Kidney capillary endothelial cell (primary cell): ENCODE measurements at regions not wholly inside any gene's neighbourhood (a gene's known extent, or its start where the extent isn't known, plus 50 kb on each side); places are given as distances from the start of the nearest gene placed in this dataset.
"Not testable (repeated sequence)": the region's sequence is repeated elsewhere in the genome, so short reads cannot be mapped to it uniquely, and the experiment has no call there.

Experiments
- DNase-seq: peaks from one replicate; pipeline ENCODE4 v3.0.0-alpha.2; 2018; ENCODE audit warnings: low spot score

GRCh38 chr2:187057466-187057865 is 208.5 kb upstream of the ZSWIM2 start:
- DNase-seq: no peak

- DNase-seq: no peak
Measured at GRCh38 chr2:187056416-187057334, 207.7 kb upstream of the ZSWIM2 start.

GRCh38 chr2:187055463-187055862 is 206.5 kb upstream of the ZSWIM2 start:
- no peak for DNase-seq

- DNase-seq: no peak
Measured at GRCh38 chr2:187054501-187055319, 205.7 kb upstream of the ZSWIM2 start.

GRCh38 chr2:187051350-187051749 is 202.4 kb upstream of the ZSWIM2 start:
- no peak for DNase-seq

- DNase-seq: peak; percentile 2
Measured at GRCh38 chr2:187050409-187050998, 201.5 kb upstream of the ZSWIM2 start.

- DNase-seq: no peak
Measured at GRCh38 chr2:187037310-187037709, 188.3 kb upstream of the ZSWIM2 start.

- DNase-seq: no peak
Measured at GRCh38 chr2:187034434-187034833, 185.5 kb upstream of the ZSWIM2 start.

GRCh38 chr2:187024739-187025138 is 175.8 kb upstream of the ZSWIM2 start:
- no peak for DNase-seq

- not testable (repeated sequence) for DNase-seq
Measured at GRCh38 chr2:187023996-187024395, 175.0 kb upstream of the ZSWIM2 start.

GRCh38 chr2:187017438-187017837 is 168.5 kb upstream of the ZSWIM2 start:
- DNase-seq: no peak

- no peak for DNase-seq
Measured at GRCh38 chr2:187013058-187013457, 164.1 kb upstream of the ZSWIM2 start.

- DNase-seq: peak; percentile 1
Measured at GRCh38 chr2:187011206-187011832, 162.3 kb upstream of the ZSWIM2 start.

- DNase-seq: no peak
Measured at GRCh38 chr2:187009483-187010239, 160.7 kb upstream of the ZSWIM2 start.

GRCh38 chr2:187008111-187008510 is 159.1 kb upstream of the ZSWIM2 start:
- DNase-seq: no peak

- DNase-seq: no peak
Measured at GRCh38 chr2:187003611-187004010, 154.6 kb upstream of the ZSWIM2 start.

- no peak for DNase-seq
Measured at GRCh38 chr2:187003038-187003554, 154.1 kb upstream of the ZSWIM2 start.

- DNase-seq: no peak
Measured at GRCh38 chr2:187002242-187002641, 153.3 kb upstream of the ZSWIM2 start.

- no peak for DNase-seq
Measured at GRCh38 chr2:187001248-187001647, 152.3 kb upstream of the ZSWIM2 start.

GRCh38 chr2:186995092-186995491 is 146.1 kb upstream of the ZSWIM2 start:
- no peak for DNase-seq

GRCh38 chr2:186992597-186992996 is 143.6 kb upstream of the ZSWIM2 start:
- DNase-seq: no peak
